ENCODE measurements at regions not wholly inside any gene's neighbourhood (a gene's known extent, or its start where the extent isn't known, plus 50 kb on each side); places are given as distances from the start of the nearest gene placed in this dataset.

- DNase-seq: no peak
Measured at GRCh38 chr2:235244255-235245220, 249.3 kb upstream of the AGAP1 start.

GRCh38 chr2:235247001-235247400 is 246.8 kb upstream of the AGAP1 start:
- Histone ChIP-seq H3K4me3 (no peak overlapping the region), H3K27me3 (no peaks in the 10 kb centered on the region), H3K4me1 (peaks cover 0 to 6% (median 0%) of the 10 kb centered on the region in 4 donors), H3K27ac (no peak overlapping the region), H3K36me3 (no peaks in the 10 kb centered on the region), H3K9me3 (no peaks in the 10 kb centered on the region)
- in situ Hi-C loops (cut with MboI; ENCODE audit: low pct_ligation_motif_present in 1 of 4, low pct_unique_long_range_greater_than_20kb in 1 of 4, low sequenced_read_pairs in 3 of 4): no loop called here
- 86 to 100% methylated on average over 1 of the region's 1 CpG for WGBS, 2 donors (ENCODE audit: low coverage in 1 of 2)
- DNase-seq: no peak
- no peak for TF ChIP-seq CTCF (IDR thresholded peaks at IDR 0.05)
- no peak for TF ChIP-seq POLR2A (IDR thresholded peaks at IDR 0.05)
- TF ChIP-seq POLR2AphosphoS5 (IDR thresholded peaks at IDR 0.05): no peak
- no peak for TF ChIP-seq EP300 (IDR thresholded peaks at IDR 0.05; ENCODE audit: low read depth)
- intact Hi-C loops (cut with DNase I; ENCODE audit: low total_unique reads): no loop called here

More at GRCh38 chr2:235244255-235245220, 249.3 kb upstream of the AGAP1 start:
- Histone ChIP-seq H3K36me3 (no peaks in the 10 kb centered on the region), H3K9me3 (no peaks in the 10 kb centered on the region), H3K4me1 (peaks cover 0 to 6% (median 0%) of the 10 kb centered on the region in 4 donors), H3K27me3 (no peaks in the 10 kb centered on the region), H3K4me3 (no peak overlapping the region), H3K27ac (no peak overlapping the region)
- TF ChIP-seq POLR2A (IDR thresholded peaks at IDR 0.05) (no peak), EP300 (IDR thresholded peaks at IDR 0.05; ENCODE audit: low read depth) (no peak), CTCF (IDR thresholded peaks at IDR 0.05) (no peak), POLR2AphosphoS5 (IDR thresholded peaks at IDR 0.05) (no peak)
- WGBS, 2 donors (ENCODE audit: low coverage in 1 of 2): 36 to 45% methylated on average over 7 to 8 of the region's 8 CpGs
- intact Hi-C loops (cut with DNase I; ENCODE audit: low total_unique reads) (no loop called here), in situ Hi-C loops (cut with MboI; ENCODE audit: low pct_ligation_motif_present in 1 of 4, low pct_unique_long_range_greater_than_20kb in 1 of 4, low sequenced_read_pairs in 3 of 4) (no loop called here)

GRCh38 chr2:235255693-235256092 is 238.2 kb upstream of the AGAP1 start:
- no peaks in the 10 kb centered on the region for H3K36me3 ChIP-seq
- 10 to 23% methylated on average over 2 to 5 of the region's 5 CpGs for WGBS, 2 donors (ENCODE audit: low coverage in 1 of 2)
- in situ Hi-C loops (cut with MboI; ENCODE audit: low pct_ligation_motif_present in 1 of 4, low pct_unique_long_range_greater_than_20kb in 1 of 4, low sequenced_read_pairs in 3 of 4) (no loop called here), intact Hi-C loops (cut with DNase I; ENCODE audit: low total_unique reads) (no loop called here)
- DNase-seq: no peak
- TF ChIP-seq POLR2A (IDR thresholded peaks at IDR 0.05) (no peak), CTCF (IDR thresholded peaks at IDR 0.05) (no peak)
- H3K27me3 ChIP-seq: no peaks in the 10 kb centered on the region
- H3K27ac ChIP-seq: no peak overlapping the region
- no peaks in the 10 kb centered on the region for H3K4me1 ChIP-seq
- H3K4me3 ChIP-seq: no peak overlapping the region
- no peaks in the 10 kb centered on the region for H3K9me3 ChIP-seq

- Histone ChIP-seq H3K27ac (no peak overlapping the region), H3K36me3 (no peaks in the 10 kb centered on the region), H3K4me1 (no peaks in the 10 kb centered on the region), H3K27me3 (no peaks in the 10 kb centered on the region), H3K4me3 (no peak overlapping the region), H3K9me3 (no peaks in the 10 kb centered on the region)
- intact Hi-C loops (cut with DNase I; ENCODE audit: low total_unique reads): no loop called here
- DNase-seq: no peak
- in situ Hi-C loops (cut with MboI; ENCODE audit: low pct_ligation_motif_present in 1 of 4, low pct_unique_long_range_greater_than_20kb in 1 of 4, low sequenced_read_pairs in 3 of 4): no loop called here
- TF ChIP-seq EP300 (IDR thresholded peaks at IDR 0.05; ENCODE audit: low read depth) (no peak), CTCF (IDR thresholded peaks at IDR 0.05) (no peak), POLR2A (IDR thresholded peaks at IDR 0.05) (no peak), POLR2AphosphoS5 (IDR thresholded peaks at IDR 0.05) (no peak)
- 93 to 100% methylated on average over 1 of the region's 1 CpG for WGBS, 2 donors (ENCODE audit: low coverage in 1 of 2)
Measured at GRCh38 chr2:235257590-235257989, 236.3 kb upstream of the AGAP1 start.
